ENCODE measurements at regions not wholly inside any gene's neighbourhood (a gene's known extent, or its start where the extent isn't known, plus 50 kb on each side); places are given as distances from the start of the nearest gene placed in this dataset.

GRCh38 chr5:114719268-114719667, 357.4 kb downstream of the KCNN2 start:
- Histone ChIP-seq H3K23ac (ENCODE audit: insufficient read length) (no peak overlapping the region), H3K27ac (ENCODE audit: low read depth, low read length) (no peak overlapping the region), H3K23me2 (ENCODE audit: low read depth, low read length) (no peaks in the 10 kb centered on the region), H2BK120ac (replicated peaks; ENCODE audit: low read depth, low read length) (no peak overlapping the region), H2BK12ac (ENCODE audit: low read depth, low read length) (no peak overlapping the region), H3K27me3 (replicated peaks in 1 of 4; ENCODE audit: control insufficient read depth in 3 of 4, extremely low read depth in 1 of 4, insufficient read depth in 3 of 4, low read length in 3 of 4) (no peaks in the 10 kb centered on the region), H3K4me1 (replicated peaks in 1 of 4; ENCODE audit: control insufficient read depth in 3 of 4, insufficient read depth in 4 of 4, low read length in 3 of 4) (no peaks in the 10 kb centered on the region), H3K9ac (replicated peaks in 1 of 4; ENCODE audit: extremely low read depth in 1 of 4, low read depth in 3 of 4, low read length in 3 of 4) (no peak overlapping the region), H3K4ac (replicated peaks; ENCODE audit: insufficient read length, low read depth, low read length) (no peak overlapping the region), H3K4me2 (ENCODE audit: insufficient read depth in 1 of 2, low read depth in 2 of 2, low read length in 2 of 2) (no peak overlapping the region), H3K18ac (ENCODE audit: extremely low read depth, low read length) (no peak overlapping the region), H2AFZ (ENCODE audit: low read length) (no peak overlapping the region), H2AK5ac (ENCODE audit: low read depth, low read length) (no peak overlapping the region), H2BK15ac (ENCODE audit: low read length) (no peak overlapping the region), H3K14ac (ENCODE audit: insufficient read length) (no peak overlapping the region), H3K79me1 (ENCODE audit: low read depth, low read length) (no peaks in the 10 kb centered on the region), H4K20me1 (replicated peaks in 1 of 2; ENCODE audit: control insufficient read depth in 1 of 2, insufficient read depth in 2 of 2, low read length in 2 of 2) (no peaks in the 10 kb centered on the region), H3K4me3 (ENCODE audit: extremely low read depth in 1 of 4, insufficient read depth in 2 of 4, low read depth in 3 of 4, low read length in 4 of 4) (no peak overlapping the region), H3K56ac (replicated peaks; ENCODE audit: insufficient read length, low read depth, low read length) (no peak overlapping the region), H3K36me3 (ENCODE audit: control insufficient read depth in 2 of 4, insufficient read depth in 4 of 4, low read length in 3 of 4) (no peaks in the 10 kb centered on the region), H3K79me2 (ENCODE audit: control insufficient read depth in 1 of 2, insufficient read depth in 2 of 2, low read length in 2 of 2) (no peaks in the 10 kb centered on the region), H4K91ac (replicated peaks; ENCODE audit: insufficient read length, low read length) (no peak overlapping the region), H4K8ac (ENCODE audit: extremely low read depth, insufficient read depth, low read length) (no peak overlapping the region), H2BK5ac (ENCODE audit: low read depth, low read length) (no peak overlapping the region), H4K5ac (ENCODE audit: insufficient read length, low read depth, low read length) (no peak overlapping the region), H3K9me3 (ENCODE audit: insufficient read depth in 2 of 2, low read depth in 1 of 2, low read length in 1 of 2) (peaks cover 8 to 12% of the 10 kb centered on the region in 2 experiments), H2BK20ac (ENCODE audit: low read length) (no peak overlapping the region)
- DNase-seq (ENCODE audit: low read depth in 1 of 2, low spot score in 2 of 2) (no peak), FAIRE-seq (no peak)
- ChIA-PET POLR2A (ENCODE audit: partially characterized antibody) (no interaction called here), CTCF (ENCODE audit: partially characterized antibody) (no interaction called here)
- TF ChIP-seq RNF2 (IDR thresholded peaks at IDR 0.05; ENCODE audit: borderline replicate concordance, low read depth, low read length, missing control alignments, poor library complexity, severe bottlenecking), result no peak
- TF ChIP-seq JUN (IDR thresholded peaks at IDR 0.05; ENCODE audit: low read depth, low read length), result no peak
- no peak for TF ChIP-seq POU5F1 (IDR thresholded peaks at IDR 0.05; ENCODE audit: low read depth, low read length)
- TF ChIP-seq POLR2A (IDR thresholded peaks at IDR 0.05; ENCODE audit: control extremely low read depth in 1 of 2, low read depth in 2 of 2, low read length in 2 of 2), result no peak
- no peak for TF ChIP-seq TCF12 (IDR thresholded peaks at IDR 0.05; ENCODE audit: low read depth, low read length)
- TF ChIP-seq ATF2 (IDR thresholded peaks at IDR 0.05; ENCODE audit: low read length), result no peak
- no peak for TF ChIP-seq CHD2 (IDR thresholded peaks at IDR 0.05; ENCODE audit: low read length)
- TF ChIP-seq, protein P1, sequence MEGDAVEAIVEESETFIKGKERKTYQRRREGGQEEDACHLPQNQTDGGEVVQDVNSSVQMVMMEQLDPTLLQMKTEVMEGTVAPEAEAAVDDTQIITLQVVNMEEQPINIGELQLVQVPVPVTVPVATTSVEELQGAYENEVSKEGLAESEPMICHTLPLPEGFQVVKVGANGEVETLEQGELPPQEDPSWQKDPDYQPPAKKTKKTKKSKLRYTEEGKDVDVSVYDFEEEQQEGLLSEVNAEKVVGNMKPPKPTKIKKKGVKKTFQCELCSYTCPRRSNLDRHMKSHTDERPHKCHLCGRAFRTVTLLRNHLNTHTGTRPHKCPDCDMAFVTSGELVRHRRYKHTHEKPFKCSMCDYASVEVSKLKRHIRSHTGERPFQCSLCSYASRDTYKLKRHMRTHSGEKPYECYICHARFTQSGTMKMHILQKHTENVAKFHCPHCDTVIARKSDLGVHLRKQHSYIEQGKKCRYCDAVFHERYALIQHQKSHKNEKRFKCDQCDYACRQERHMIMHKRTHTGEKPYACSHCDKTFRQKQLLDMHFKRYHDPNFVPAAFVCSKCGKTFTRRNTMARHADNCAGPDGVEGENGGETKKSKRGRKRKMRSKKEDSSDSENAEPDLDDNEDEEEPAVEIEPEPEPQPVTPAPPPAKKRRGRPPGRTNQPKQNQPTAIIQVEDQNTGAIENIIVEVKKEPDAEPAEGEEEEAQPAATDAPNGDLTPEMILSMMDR (IDR thresholded peaks at IDR 0.05; ENCODE audit: control extremely low read depth in 1 of 3, insufficient read depth in 1 of 3, low read depth in 1 of 3, low read length in 3 of 3), result no peak
- no peak for TF ChIP-seq SIN3A (conservative IDR thresholded peaks at IDR 0.05 in 1 of 2, IDR thresholded peaks at IDR 0.05 in 1 of 2; ENCODE audit: low read depth in 1 of 2, low read length in 2 of 2)
- no peak for TF ChIP-seq POLR2AphosphoS5 (IDR thresholded peaks at IDR 0.05; ENCODE audit: low read depth, low read length)
- no peak for TF ChIP-seq EZH2 (IDR thresholded peaks at IDR 0.05; ENCODE audit: low read depth, low read length, severe bottlenecking)
- TF ChIP-seq RBBP5 (IDR thresholded peaks at IDR 0.05; ENCODE audit: borderline replicate concordance, low read depth, low read length), result no peak

Measured in H1 (cell line).